ENCODE measurements at regions not wholly inside any gene's neighbourhood (a gene's known extent, or its start where the extent isn't known, plus 50 kb on each side); places are given as distances from the start of the nearest gene placed in this dataset.

DNA sequence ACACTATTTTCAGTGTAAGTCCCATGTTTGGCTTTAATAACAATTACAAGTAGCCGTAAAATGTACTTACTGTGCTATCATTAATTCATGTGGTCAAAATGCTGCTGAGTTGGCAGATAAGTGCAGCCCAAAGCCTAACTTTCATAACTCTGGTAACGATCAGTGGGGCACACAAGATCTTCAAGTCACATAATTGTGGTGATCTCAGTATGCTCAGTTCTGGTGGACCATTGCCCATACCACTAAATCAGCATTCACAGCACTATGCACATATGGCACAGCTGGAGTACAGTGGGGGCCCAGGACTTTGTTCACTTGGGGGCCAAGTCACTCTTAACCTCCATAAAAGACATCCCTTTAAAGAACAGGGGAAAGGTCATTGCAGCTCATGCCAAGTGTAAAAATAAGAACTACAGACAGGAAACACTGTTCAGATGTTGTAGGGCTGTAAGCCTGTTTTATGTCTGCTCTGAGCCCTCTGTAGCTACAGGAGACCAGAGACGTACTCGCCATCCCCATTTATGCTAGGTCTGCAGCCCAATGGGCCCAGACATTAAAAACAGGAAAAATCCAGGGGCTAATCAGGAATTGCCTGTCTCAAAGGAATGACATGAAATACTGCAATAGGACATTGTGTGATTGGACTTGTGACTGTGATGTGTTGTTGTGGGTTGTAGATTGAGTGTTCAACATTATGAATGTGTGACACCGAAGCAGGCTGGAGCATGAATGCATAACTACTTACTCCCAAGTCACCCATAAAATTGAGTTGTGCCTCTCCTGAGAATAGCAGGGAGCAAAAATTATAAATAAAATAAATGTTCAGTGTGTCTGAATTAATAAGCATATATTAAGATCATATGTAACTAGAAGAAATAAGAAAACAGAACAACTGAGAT is 282.5 kb upstream of the EPHA3 start:
- Histone ChIP-seq H3K27ac (ENCODE audit: low read depth, low read length) (no peak overlapping the region), H2BK15ac (ENCODE audit: low read length) (no peak overlapping the region), H3K9me3 (ENCODE audit: insufficient read depth in 2 of 2, low read depth in 1 of 2, low read length in 1 of 2) (no peaks in the 10 kb centered on the region), H2BK12ac (ENCODE audit: low read depth, low read length) (no peak overlapping the region), H2BK20ac (ENCODE audit: low read length) (no peak overlapping the region), H3K23ac (ENCODE audit: insufficient read length) (no peak overlapping the region), H4K20me1 (replicated peaks in 1 of 2; ENCODE audit: control insufficient read depth in 1 of 2, insufficient read depth in 2 of 2, low read length in 2 of 2) (no peaks in the 10 kb centered on the region), H3K27me3 (replicated peaks in 1 of 4; ENCODE audit: control insufficient read depth in 3 of 4, extremely low read depth in 1 of 4, insufficient read depth in 3 of 4, low read length in 3 of 4) (no peaks in the 10 kb centered on the region), H3K23me2 (ENCODE audit: low read depth, low read length) (no peaks in the 10 kb centered on the region), H3K79me1 (ENCODE audit: low read depth, low read length) (no peaks in the 10 kb centered on the region), H4K5ac (ENCODE audit: insufficient read length, low read depth, low read length) (no peak overlapping the region), H2AK5ac (ENCODE audit: low read depth, low read length) (no peak overlapping the region), H3K79me2 (ENCODE audit: control insufficient read depth in 1 of 2, insufficient read depth in 2 of 2, low read length in 2 of 2) (no peaks in the 10 kb centered on the region), H3K4ac (replicated peaks; ENCODE audit: insufficient read length, low read depth, low read length) (no peak overlapping the region), H3K36me3 (ENCODE audit: control insufficient read depth in 2 of 4, insufficient read depth in 4 of 4, low read length in 3 of 4) (no peaks in the 10 kb centered on the region), H3K4me2 (ENCODE audit: insufficient read depth in 1 of 2, low read depth in 2 of 2, low read length in 2 of 2) (no peak overlapping the region), H3K18ac (ENCODE audit: extremely low read depth, low read length) (no peak overlapping the region), H2BK120ac (replicated peaks; ENCODE audit: low read depth, low read length) (no peak overlapping the region), H3K4me3 (ENCODE audit: extremely low read depth in 1 of 4, insufficient read depth in 2 of 4, low read depth in 3 of 4, low read length in 4 of 4) (no peak overlapping the region), H3K4me1 (replicated peaks in 1 of 4; ENCODE audit: control insufficient read depth in 3 of 4, insufficient read depth in 4 of 4, low read length in 3 of 4) (no peaks in the 10 kb centered on the region), H3K14ac (ENCODE audit: insufficient read length) (no peak overlapping the region), H3K9ac (replicated peaks in 1 of 4; ENCODE audit: extremely low read depth in 1 of 4, low read depth in 3 of 4, low read length in 3 of 4) (no peak overlapping the region), H2AFZ (ENCODE audit: low read length) (no peak overlapping the region), H3K56ac (replicated peaks; ENCODE audit: insufficient read length, low read depth, low read length) (no peak overlapping the region), H4K91ac (replicated peaks; ENCODE audit: insufficient read length, low read length) (no peak overlapping the region), H2BK5ac (ENCODE audit: low read depth, low read length) (no peak overlapping the region), H4K8ac (ENCODE audit: extremely low read depth, insufficient read depth, low read length) (no peak overlapping the region)
- ChIA-PET CTCF (ENCODE audit: partially characterized antibody) (no interaction called here), POLR2A (ENCODE audit: partially characterized antibody) (no interaction called here)
- no peak for TF ChIP-seq JUN (IDR thresholded peaks at IDR 0.05; ENCODE audit: low read depth, low read length)
- no peak for TF ChIP-seq RXRA (IDR thresholded peaks at IDR 0.05; ENCODE audit: insufficient read depth, low read depth, low read length)
- TF ChIP-seq TBP (IDR thresholded peaks at IDR 0.05; ENCODE audit: low read depth, low read length): no peak
- TF ChIP-seq KDM1A (IDR thresholded peaks at IDR 0.05; ENCODE audit: borderline replicate concordance, low read length): no peak
- TF ChIP-seq CBX5 (IDR thresholded peaks at IDR 0.05; ENCODE audit: low read depth, low read length): no peak
- TF ChIP-seq POU5F1 (IDR thresholded peaks at IDR 0.05; ENCODE audit: low read depth, low read length): no peak
- no peak for TF ChIP-seq ATF3 (IDR thresholded peaks at IDR 0.05; ENCODE audit: insufficient read depth, low read depth, low read length)
- no peak for TF ChIP-seq SP4 (IDR thresholded peaks at IDR 0.05; ENCODE audit: low read length)
- FAIRE-seq: no peak
- WGBS, 2 experiments (ENCODE audit: extremely low coverage in 1 of 2, insufficient coverage in 1 of 2, insufficient read length in 1 of 2, insufficient replicate concordance in 2 of 2, low coverage in 1 of 2, low lambda C conversion rate in 2 of 2, missing lambda C conversion rate in 1 of 2): 94% methylated on average over 5 of the region's 5 CpGs; no CpG with 5 or more reads in 1 of the 2 experiments
- DNase-seq (ENCODE audit: low read depth in 1 of 2, low spot score in 2 of 2): no peak

Data from H1 (cell line).